ENCODE measurements at regions not wholly inside any gene's neighbourhood (a gene's known extent, or its start where the extent isn't known, plus 50 kb on each side); places are given as distances from the start of the nearest gene placed in this dataset.

- TF ChIP-seq ZNF70 (CRISPR knock-in tag; IDR thresholded peaks at IDR 0.05) (no peak), CREB5 (CRISPR knock-in tag; IDR thresholded peaks at IDR 0.05; ENCODE audit: low read depth) (no peak), ZNF8 (CRISPR knock-in tag; IDR thresholded peaks at IDR 0.05) (no peak), ZFP30 (CRISPR knock-in tag; IDR thresholded peaks at IDR 0.05) (no peak), CSRNP3 (CRISPR knock-in tag; IDR thresholded peaks at IDR 0.05) (no peak), ZFP3 (CRISPR knock-in tag; IDR thresholded peaks at IDR 0.05) (no peak), RARB (CRISPR knock-in tag; IDR thresholded peaks at IDR 0.05) (no peak), OSR1 (CRISPR knock-in tag; IDR thresholded peaks at IDR 0.05) (no peak), POU6F1 (CRISPR knock-in tag; IDR thresholded peaks at IDR 0.05; ENCODE audit: borderline replicate concordance, low read depth) (no peak), SNAI2 (CRISPR knock-in tag; IDR thresholded peaks at IDR 0.05) (no peak), BACH2 (CRISPR knock-in tag; IDR thresholded peaks at IDR 0.05; ENCODE audit: borderline replicate concordance) (no peak)
Measured at GRCh38 chr1:30619619-30620018, 103.8 kb downstream of the MATN1 start.
